ENCODE measurements at regions not wholly inside any gene's neighbourhood (a gene's known extent, or its start where the extent isn't known, plus 50 kb on each side); places are given as distances from the start of the nearest gene placed in this dataset.

DNA sequence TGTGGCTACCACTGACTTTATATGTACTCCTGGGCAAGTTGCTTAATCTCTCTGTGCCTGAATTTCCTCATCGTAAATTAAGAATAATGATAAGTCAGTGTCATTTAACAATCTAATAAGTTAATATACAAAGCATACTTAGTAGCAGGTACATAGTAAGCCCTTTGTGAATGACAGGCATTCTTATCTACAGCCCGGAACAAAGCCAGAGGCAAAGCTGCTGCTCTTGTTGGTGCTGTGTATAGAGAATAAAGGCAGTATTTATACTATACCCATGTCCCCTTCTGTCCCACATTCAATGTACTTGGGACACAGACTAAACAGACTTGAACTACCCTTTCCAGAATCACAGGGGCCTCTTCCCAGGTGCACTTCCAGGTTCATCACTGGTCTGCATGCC lies 229.7 kb upstream of the NCAM1 start:
- H3K36me3 ChIP-seq, result no peaks in the 10 kb centered on the region
- intact Hi-C loops (cut with micrococcal nuclease), result no loop called here
- H3K27ac ChIP-seq (replicated peaks), result no peak overlapping the region
- no peak overlapping the region for H3K4me3 ChIP-seq
- no peak for DNase-seq
- TF ChIP-seq CTCF (IDR thresholded peaks at IDR 0.05; ENCODE audit: borderline replicate concordance), result no peak
- no peaks in the 10 kb centered on the region for H3K9me3 ChIP-seq (replicated peaks)
- peaks cover 8% of the 10 kb centered on the region for H3K27me3 ChIP-seq (ENCODE audit: low read depth)
- no peaks in the 10 kb centered on the region for H3K4me1 ChIP-seq

DNA sequence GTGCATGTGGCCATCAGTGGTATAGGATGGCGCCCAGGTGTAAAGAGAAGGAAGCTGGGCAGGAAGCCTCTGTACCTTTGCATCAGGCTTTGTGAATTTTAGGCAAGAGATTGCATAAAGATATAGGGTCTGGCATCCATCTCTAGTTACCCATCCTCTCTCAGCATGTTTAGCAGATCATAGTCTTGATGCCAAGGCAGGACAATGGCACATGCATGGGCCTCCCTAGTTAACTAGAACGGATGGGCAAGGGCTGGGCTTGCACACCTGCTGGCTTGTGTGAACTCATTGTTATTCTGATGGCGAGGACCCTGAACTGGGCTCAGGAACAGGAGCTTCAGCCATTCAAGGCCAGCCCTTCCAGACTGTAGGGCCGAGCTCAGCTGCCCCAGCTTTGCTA lies 229.2 kb upstream of the NCAM1 start:
- H3K4me3 ChIP-seq, result no peak overlapping the region
- no peaks in the 10 kb centered on the region for H3K9me3 ChIP-seq (replicated peaks)
- H3K27ac ChIP-seq (replicated peaks), result no peak overlapping the region
- TF ChIP-seq CTCF (IDR thresholded peaks at IDR 0.05; ENCODE audit: borderline replicate concordance), result no peak
- no peaks in the 10 kb centered on the region for H3K36me3 ChIP-seq
- no peak for DNase-seq
- H3K4me1 ChIP-seq, result no peaks in the 10 kb centered on the region
- intact Hi-C loops (cut with micrococcal nuclease), result no loop called here
- peaks cover 8% of the 10 kb centered on the region for H3K27me3 ChIP-seq (ENCODE audit: low read depth)

DNA sequence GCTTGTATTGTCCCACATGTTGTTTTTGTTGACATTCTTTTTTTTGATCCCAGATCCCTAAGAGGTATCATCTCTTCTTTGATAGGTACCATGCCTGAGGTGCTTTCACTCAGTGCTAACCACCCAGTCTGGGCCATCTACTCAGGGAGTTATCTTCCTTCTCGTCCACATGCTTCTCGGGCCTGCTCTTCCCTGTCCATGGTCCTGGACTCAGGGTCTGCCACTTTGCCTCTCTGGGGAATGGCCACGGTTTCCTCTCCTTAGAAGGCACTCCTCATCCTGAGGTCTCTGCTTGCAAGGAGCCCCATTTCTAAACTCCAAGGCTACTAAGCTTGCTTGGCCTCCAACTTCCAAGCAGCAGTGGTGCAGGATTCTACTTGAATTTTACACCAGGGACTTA lies 227.0 kb upstream of the NCAM1 start:
- no peak for TF ChIP-seq CTCF (IDR thresholded peaks at IDR 0.05; ENCODE audit: borderline replicate concordance)
- H3K27me3 ChIP-seq (ENCODE audit: low read depth), result peaks cover 4% of the 10 kb centered on the region
- H3K4me3 ChIP-seq, result no peak overlapping the region
- DNase-seq, result no peak
- H3K36me3 ChIP-seq, result no peaks in the 10 kb centered on the region
- H3K9me3 ChIP-seq (replicated peaks), result no peaks in the 10 kb centered on the region
- no peak overlapping the region for H3K27ac ChIP-seq (replicated peaks)
- intact Hi-C loops (cut with micrococcal nuclease), result no loop called here
- H3K4me1 ChIP-seq, result no peaks in the 10 kb centered on the region

DNA sequence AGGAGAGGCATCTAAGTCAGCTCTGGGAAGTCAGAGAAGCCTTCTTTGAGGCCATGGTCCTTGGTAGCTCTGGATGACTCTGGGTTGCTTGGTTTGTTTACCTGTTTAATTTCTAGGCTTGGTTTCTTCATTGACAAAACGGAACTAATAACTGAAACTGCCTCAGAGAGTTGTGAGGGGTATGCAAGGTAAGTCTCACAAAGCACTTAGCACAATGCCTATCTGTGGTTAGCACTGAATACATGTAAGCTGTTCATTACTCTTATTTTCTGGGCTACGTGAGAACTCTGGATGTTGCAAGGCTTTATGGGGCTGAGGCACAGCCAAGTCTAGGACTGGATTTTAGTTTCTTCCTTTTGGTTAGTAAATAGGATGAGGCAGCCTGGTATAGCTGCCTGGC lies 225.8 kb upstream of the NCAM1 start:
- intact Hi-C loops (cut with micrococcal nuclease), result no loop called here

DNA sequence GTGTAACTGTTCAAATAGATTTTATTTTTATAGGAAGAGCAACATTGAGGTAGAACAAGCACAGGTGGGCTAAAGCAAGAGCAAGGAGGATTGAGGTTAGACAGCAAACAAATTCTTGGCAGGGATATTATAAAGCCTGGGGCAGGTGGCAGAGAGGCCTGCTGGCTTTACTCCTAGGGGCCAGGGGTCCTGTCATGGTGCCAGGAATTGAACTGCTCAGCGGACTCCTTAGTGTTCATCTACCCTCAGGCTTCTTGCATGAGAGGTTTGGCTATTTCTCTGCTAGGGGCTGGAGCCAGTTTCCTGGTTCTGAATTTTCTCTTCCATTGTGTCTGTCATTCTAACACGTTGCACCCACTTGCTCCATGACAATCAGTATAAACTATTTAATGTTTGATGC lies 217.2 kb upstream of the NCAM1 start:
- Histone ChIP-seq H3K4me3 (no peak overlapping the region), H3K4me1 (peaks cover 4% of the 10 kb centered on the region), H3K9me3 (replicated peaks) (no peaks in the 10 kb centered on the region), H3K27me3 (ENCODE audit: low read depth) (peaks cover 18% of the 10 kb centered on the region), H3K36me3 (no peaks in the 10 kb centered on the region), H3K27ac (replicated peaks) (no peak overlapping the region)
- TF ChIP-seq CTCF (IDR thresholded peaks at IDR 0.05; ENCODE audit: borderline replicate concordance), result no peak
- no peak for DNase-seq
- intact Hi-C loops (cut with micrococcal nuclease), result no loop called here

More for the DNA sequence above, 225.8 kb upstream of the NCAM1 start:
- TF ChIP-seq CTCF (IDR thresholded peaks at IDR 0.05; ENCODE audit: borderline replicate concordance), result no peak
- no peaks in the 10 kb centered on the region for H3K36me3 ChIP-seq
- DNase-seq, result no peak
- no peak overlapping the region for H3K4me3 ChIP-seq
- H3K27ac ChIP-seq (replicated peaks), result no peak overlapping the region
- H3K4me1 ChIP-seq, result no peaks in the 10 kb centered on the region
- no peaks in the 10 kb centered on the region for H3K9me3 ChIP-seq (replicated peaks)
- peaks cover 4% of the 10 kb centered on the region for H3K27me3 ChIP-seq (ENCODE audit: low read depth)

- no peak overlapping the region for H3K27ac ChIP-seq (replicated peaks)
- no peak overlapping the region for H3K4me3 ChIP-seq
- peaks cover 5% of the 10 kb centered on the region for H3K4me1 ChIP-seq
- H3K9me3 ChIP-seq (replicated peaks), result no peaks in the 10 kb centered on the region
- DNase-seq, result no peak
- TF ChIP-seq CTCF (IDR thresholded peaks at IDR 0.05; ENCODE audit: borderline replicate concordance), result no peak
- intact Hi-C loops (cut with micrococcal nuclease), result no loop called here
- H3K27me3 ChIP-seq (ENCODE audit: low read depth), result peaks cover 18% of the 10 kb centered on the region
- H3K36me3 ChIP-seq, result no peaks in the 10 kb centered on the region
Observed at GRCh38 chr11:112745973-112746372, 215.2 kb upstream of the NCAM1 start.
